KMS-11 (cell line): ENCODE measurements at regions not wholly inside any gene's neighbourhood (a gene's known extent, or its start where the extent isn't known, plus 50 kb on each side); places are given as distances from the start of the nearest gene placed in this dataset.

Experiments
- H2AFZ ChIP-seq: fragments of 200-600 bp; sonication (generic); 2 replicates; pipeline ENCODE4 v1.6.1; 2016; ENCODE audit warnings: antibody characterized with exemption, mixed run types, low read depth
- H3K27ac ChIP-seq: fragments of 200-600 bp; sonication (generic); 2 replicates; pipeline ENCODE4 v1.6.1; 2016; ENCODE audit warnings: mild to moderate bottlenecking, mixed run types
- H3K27me3 ChIP-seq: fragments of 200-600 bp; sonication (generic); 2 replicates; pipeline ENCODE4 v1.6.1; 2017; ENCODE audit warnings: mild to moderate bottlenecking, low read depth, mixed run types, moderate library complexity; ENCODE audit not compliant: insufficient read depth
- H3K36me3 ChIP-seq: fragments of 200-600 bp; sonication (generic); 2 replicates; pipeline ENCODE4 v1.6.1; 2017; ENCODE audit warnings: mild to moderate bottlenecking, mixed run types; ENCODE audit not compliant: insufficient read depth
- H3K4me1 ChIP-seq: fragments of 200-600 bp; sonication (generic); 2 replicates; pipeline ENCODE4 v1.6.1; 2016; ENCODE audit warnings: mild to moderate bottlenecking, low read depth, mixed run types; ENCODE audit not compliant: poor library complexity, severe bottlenecking
- H3K4me2 ChIP-seq: fragments of 200-600 bp; sonication (generic); 2 replicates; pipeline ENCODE4 v1.7.0; 2016; ENCODE audit warnings: mild to moderate bottlenecking, mixed run types
- H3K4me3 ChIP-seq: fragments of 200-600 bp; sonication (generic); IDR thresholded peaks from 2 replicates; pipeline ENCODE4 v1.6.1; 2017; ENCODE audit warnings: low read depth, low read length, mixed read lengths; ENCODE audit not compliant: insufficient read depth
- H3K79me2 ChIP-seq: fragments of 200-600 bp; sonication (generic); 2 replicates; pipeline ENCODE4 v1.6.1; 2016; ENCODE audit warnings: low read depth, mixed run types; ENCODE audit not compliant: insufficient read depth
- H3K9ac ChIP-seq: fragments of 200-600 bp; sonication (generic); 2 replicates; pipeline ENCODE4 v1.6.1; 2016; ENCODE audit warnings: mild to moderate bottlenecking, mixed run types
- H4K20me1 ChIP-seq: fragments of 200-600 bp; sonication (generic); 2 replicates; pipeline ENCODE4 v1.6.1; 2016; ENCODE audit warnings: mild to moderate bottlenecking, mixed run types; ENCODE audit not compliant: insufficient read depth
- TF ChIP-seq, protein P1 (sequence below): fragments of 200-600 bp; sonication (generic); conservative IDR thresholded peaks from 2 replicates; pipeline ENCODE4 v1.6.1; 2017; ENCODE audit warnings: low read depth, mild to moderate bottlenecking, antibody characterized with exemption, low read length, moderate library complexity, mixed read lengths

DNA sequence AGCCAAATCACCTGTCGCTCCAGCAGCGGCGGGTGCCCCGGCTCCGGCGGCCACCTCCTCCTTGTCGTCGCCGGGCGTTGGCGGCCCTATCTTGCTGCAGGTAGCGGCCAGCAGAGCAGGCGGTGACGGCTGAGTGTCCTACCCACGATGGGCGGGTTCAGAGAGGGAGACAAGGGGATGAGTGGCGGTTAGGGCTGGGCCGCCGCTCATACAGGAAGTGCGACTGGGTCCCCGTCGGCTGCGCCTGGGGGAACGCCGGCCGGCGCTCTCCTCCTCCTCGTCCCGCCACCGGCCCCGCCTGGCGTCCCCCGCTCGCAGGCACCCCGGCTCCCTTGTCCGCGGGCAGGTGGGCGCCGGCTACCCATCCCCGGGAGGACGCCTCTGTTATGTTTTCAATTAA lies 1692.0 kb downstream of the SLITRK5 start:
- Histone ChIP-seq H3K4me2 (no peak overlapping the region), H2AFZ (no peak overlapping the region), H3K9ac (no peak overlapping the region), H3K27me3 (no peaks in the 10 kb centered on the region), H3K36me3 (no peaks in the 10 kb centered on the region), H3K79me2 (no peaks in the 10 kb centered on the region), H3K27ac (no peak overlapping the region), H4K20me1 (no peaks in the 10 kb centered on the region), H3K4me3 (no peak overlapping the region), H3K4me1 (no peaks in the 10 kb centered on the region)
- TF ChIP-seq, protein P1, sequence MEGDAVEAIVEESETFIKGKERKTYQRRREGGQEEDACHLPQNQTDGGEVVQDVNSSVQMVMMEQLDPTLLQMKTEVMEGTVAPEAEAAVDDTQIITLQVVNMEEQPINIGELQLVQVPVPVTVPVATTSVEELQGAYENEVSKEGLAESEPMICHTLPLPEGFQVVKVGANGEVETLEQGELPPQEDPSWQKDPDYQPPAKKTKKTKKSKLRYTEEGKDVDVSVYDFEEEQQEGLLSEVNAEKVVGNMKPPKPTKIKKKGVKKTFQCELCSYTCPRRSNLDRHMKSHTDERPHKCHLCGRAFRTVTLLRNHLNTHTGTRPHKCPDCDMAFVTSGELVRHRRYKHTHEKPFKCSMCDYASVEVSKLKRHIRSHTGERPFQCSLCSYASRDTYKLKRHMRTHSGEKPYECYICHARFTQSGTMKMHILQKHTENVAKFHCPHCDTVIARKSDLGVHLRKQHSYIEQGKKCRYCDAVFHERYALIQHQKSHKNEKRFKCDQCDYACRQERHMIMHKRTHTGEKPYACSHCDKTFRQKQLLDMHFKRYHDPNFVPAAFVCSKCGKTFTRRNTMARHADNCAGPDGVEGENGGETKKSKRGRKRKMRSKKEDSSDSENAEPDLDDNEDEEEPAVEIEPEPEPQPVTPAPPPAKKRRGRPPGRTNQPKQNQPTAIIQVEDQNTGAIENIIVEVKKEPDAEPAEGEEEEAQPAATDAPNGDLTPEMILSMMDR: no peak

GRCh38 chr13:89372193-89372592 lies 1701.0 kb downstream of the SLITRK5 start:
- Histone ChIP-seq H3K4me2 (peak overlapping the region; percentile 57), H3K36me3 (no peaks in the 10 kb centered on the region), H3K27me3 (no peaks in the 10 kb centered on the region), H3K27ac (peak overlapping the region; percentile 68), H3K4me1 (peaks cover 21% of the 10 kb centered on the region), H3K9ac (no peak overlapping the region; the same call in 1 of the 2 replicates), H2AFZ (no peak overlapping the region; the same call in 1 of the 2 replicates), H3K4me3 (no peak overlapping the region), H4K20me1 (no peaks in the 10 kb centered on the region), H3K79me2 (no peaks in the 10 kb centered on the region)
- TF ChIP-seq, protein P1: no peak

- Histone ChIP-seq H3K36me3 (no peaks in the 10 kb centered on the region), H3K27ac (no peak overlapping the region), H2AFZ (no peak overlapping the region), H3K27me3 (no peaks in the 10 kb centered on the region), H3K9ac (no peak overlapping the region), H4K20me1 (no peaks in the 10 kb centered on the region), H3K4me3 (no peak overlapping the region), H3K4me1 (peaks cover 33% of the 10 kb centered on the region), H3K4me2 (no peak overlapping the region), H3K79me2 (no peaks in the 10 kb centered on the region)
- TF ChIP-seq, protein P1: no peak
These were observed 1704.7 kb downstream of the SLITRK5 start for GRCh38 chr13:89375839-89376238.

DNA sequence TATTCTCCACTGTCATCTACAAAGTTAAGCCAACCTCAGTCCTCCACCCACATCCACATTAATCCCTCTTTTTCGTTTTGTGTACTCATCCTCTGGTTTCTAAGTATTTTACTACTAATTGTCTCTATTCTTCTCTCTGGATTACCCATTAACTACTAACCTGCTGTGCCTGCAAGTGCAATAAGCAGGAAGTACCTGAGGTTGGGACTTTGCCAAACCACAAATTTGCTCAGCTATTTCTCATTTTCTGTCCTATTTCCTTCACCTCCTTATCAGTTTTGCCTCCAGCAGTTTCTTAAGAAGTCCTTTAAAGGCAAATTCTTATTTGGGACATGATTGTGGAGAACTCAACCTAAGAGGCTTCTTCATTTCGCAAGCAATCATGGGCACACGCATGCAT lies 1708.9 kb downstream of the SLITRK5 start:
- no peak overlapping the region; the same call in 1 of the 2 replicates for H3K4me2 ChIP-seq
- H2AFZ ChIP-seq: no peak overlapping the region
- H3K9ac ChIP-seq: no peak overlapping the region

More for the DNA sequence above, 1708.9 kb downstream of the SLITRK5 start:
- Histone ChIP-seq H3K27me3 (no peaks in the 10 kb centered on the region), H3K4me1 (peaks cover 18% of the 10 kb centered on the region), H3K27ac (no peak overlapping the region), H4K20me1 (no peaks in the 10 kb centered on the region), H3K36me3 (no peaks in the 10 kb centered on the region), H3K4me3 (no peak overlapping the region), H3K79me2 (no peaks in the 10 kb centered on the region)
- TF ChIP-seq, protein P1: no peak
